ENCODE measurements at regions not wholly inside any gene's neighbourhood (a gene's known extent, or its start where the extent isn't known, plus 50 kb on each side); places are given as distances from the start of the nearest gene placed in this dataset.

DNA sequence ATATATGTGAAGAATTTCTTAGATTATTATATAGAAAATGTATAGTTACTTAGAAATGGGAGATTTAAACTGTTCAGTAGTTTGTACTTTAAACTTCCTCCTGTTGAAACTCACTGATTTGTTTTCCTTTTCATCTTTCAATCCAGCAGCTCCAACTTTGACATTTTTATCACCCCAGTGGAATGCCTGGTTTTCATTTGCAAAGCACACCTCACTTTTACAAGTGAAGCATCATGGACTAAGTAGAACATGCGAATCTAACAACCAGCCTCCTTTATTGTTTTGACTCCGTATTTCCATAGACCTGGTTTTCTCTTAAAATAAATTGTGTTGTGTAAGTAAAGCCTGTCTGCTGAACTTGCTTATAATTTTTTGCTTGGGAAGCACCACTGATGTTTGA is 97.8 kb upstream of the ROBO2 start:
- TF ChIP-seq PML (IDR thresholded peaks at IDR 0.05; ENCODE audit: low read length) (no peak), HDAC2 (IDR thresholded peaks at IDR 0.05) (no peak), SUZ12 (IDR thresholded peaks at IDR 0.05; ENCODE audit: unreplicated experiment) (no peak), TCF12 (IDR thresholded peaks at IDR 0.05; ENCODE audit: low read depth, low read length) (no peak), MYC (IDR thresholded peaks at IDR 0.05; ENCODE audit: insufficient read depth, insufficient read length, insufficient replicate concordance, low read length, severe bottlenecking) (no peak), EGR1 (IDR thresholded peaks at IDR 0.05; ENCODE audit: borderline replicate concordance in 1 of 2, low read depth in 2 of 2, low read length in 2 of 2) (no peak), CBFB (IDR thresholded peaks at IDR 0.05; ENCODE audit: low read depth) (no peak), SREBF2 (IDR thresholded peaks at IDR 0.05; ENCODE audit: low read length) (no peak), NR2F1 (conservative IDR thresholded peaks at IDR 0.05) (no peak), NR2C1 (IDR thresholded peaks at IDR 0.05) (no peak)
- TF ChIP-seq, protein P1, sequence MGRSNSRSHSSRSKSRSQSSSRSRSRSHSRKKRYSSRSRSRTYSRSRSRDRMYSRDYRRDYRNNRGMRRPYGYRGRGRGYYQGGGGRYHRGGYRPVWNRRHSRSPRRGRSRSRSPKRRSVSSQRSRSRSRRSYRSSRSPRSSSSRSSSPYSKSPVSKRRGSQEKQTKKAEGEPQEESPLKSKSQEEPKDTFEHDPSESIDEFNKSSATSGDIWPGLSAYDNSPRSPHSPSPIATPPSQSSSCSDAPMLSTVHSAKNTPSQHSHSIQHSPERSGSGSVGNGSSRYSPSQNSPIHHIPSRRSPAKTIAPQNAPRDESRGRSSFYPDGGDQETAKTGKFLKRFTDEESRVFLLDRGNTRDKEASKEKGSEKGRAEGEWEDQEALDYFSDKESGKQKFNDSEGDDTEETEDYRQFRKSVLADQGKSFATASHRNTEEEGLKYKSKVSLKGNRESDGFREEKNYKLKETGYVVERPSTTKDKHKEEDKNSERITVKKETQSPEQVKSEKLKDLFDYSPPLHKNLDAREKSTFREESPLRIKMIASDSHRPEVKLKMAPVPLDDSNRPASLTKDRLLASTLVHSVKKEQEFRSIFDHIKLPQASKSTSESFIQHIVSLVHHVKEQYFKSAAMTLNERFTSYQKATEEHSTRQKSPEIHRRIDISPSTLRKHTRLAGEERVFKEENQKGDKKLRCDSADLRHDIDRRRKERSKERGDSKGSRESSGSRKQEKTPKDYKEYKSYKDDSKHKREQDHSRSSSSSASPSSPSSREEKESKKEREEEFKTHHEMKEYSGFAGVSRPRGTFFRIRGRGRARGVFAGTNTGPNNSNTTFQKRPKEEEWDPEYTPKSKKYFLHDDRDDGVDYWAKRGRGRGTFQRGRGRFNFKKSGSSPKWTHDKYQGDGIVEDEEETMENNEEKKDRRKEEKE (IDR thresholded peaks at IDR 0.05) = no peak
- TF ChIP-seq, protein P2, sequence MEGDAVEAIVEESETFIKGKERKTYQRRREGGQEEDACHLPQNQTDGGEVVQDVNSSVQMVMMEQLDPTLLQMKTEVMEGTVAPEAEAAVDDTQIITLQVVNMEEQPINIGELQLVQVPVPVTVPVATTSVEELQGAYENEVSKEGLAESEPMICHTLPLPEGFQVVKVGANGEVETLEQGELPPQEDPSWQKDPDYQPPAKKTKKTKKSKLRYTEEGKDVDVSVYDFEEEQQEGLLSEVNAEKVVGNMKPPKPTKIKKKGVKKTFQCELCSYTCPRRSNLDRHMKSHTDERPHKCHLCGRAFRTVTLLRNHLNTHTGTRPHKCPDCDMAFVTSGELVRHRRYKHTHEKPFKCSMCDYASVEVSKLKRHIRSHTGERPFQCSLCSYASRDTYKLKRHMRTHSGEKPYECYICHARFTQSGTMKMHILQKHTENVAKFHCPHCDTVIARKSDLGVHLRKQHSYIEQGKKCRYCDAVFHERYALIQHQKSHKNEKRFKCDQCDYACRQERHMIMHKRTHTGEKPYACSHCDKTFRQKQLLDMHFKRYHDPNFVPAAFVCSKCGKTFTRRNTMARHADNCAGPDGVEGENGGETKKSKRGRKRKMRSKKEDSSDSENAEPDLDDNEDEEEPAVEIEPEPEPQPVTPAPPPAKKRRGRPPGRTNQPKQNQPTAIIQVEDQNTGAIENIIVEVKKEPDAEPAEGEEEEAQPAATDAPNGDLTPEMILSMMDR (IDR thresholded peaks at IDR 0.05 in 2 of 3, conservative IDR thresholded peaks at IDR 0.05 in 1 of 3; ENCODE audit: control insufficient read depth in 2 of 3, extremely low read depth in 1 of 3, insufficient read depth in 1 of 3, low read depth in 3 of 3, low read length in 3 of 3) = no peak
